GM23338 (cell line): ENCODE measurements at regions not wholly inside any gene's neighbourhood (a gene's known extent, or its start where the extent isn't known, plus 50 kb on each side); places are given as distances from the start of the nearest gene placed in this dataset.

Experiments
- EZH2 ChIP-seq: fragments of 200-600 bp; sonication (generic); IDR thresholded peaks from one replicate; pipeline ENCODE4 v1.8.0; 2017; ENCODE audit warnings: antibody characterized with exemption, mild to moderate bottlenecking, low read depth; ENCODE audit not compliant: unreplicated experiment
- EZH2phosphoT487 ChIP-seq: fragments of 200-600 bp; sonication (generic); IDR thresholded peaks from one replicate; pipeline ENCODE4 v1.8.1; 2018; ENCODE audit warnings: antibody characterized with exemption; ENCODE audit not compliant: unreplicated experiment
- NANOG ChIP-seq: IDR thresholded peaks from 2 replicates; pipeline ENCODE4 v1.6.1; 2016; ENCODE audit warnings: antibody characterized with exemption, borderline replicate concordance
- POLR2AphosphoS5 ChIP-seq: IDR thresholded peaks from 2 replicates; pipeline ENCODE4 v1.6.1; 2016; ENCODE audit warnings: antibody characterized with exemption, low read depth
- ZNF114 ChIP-seq: fragments of 250-450 bp; sonication (Bioruptor Pico); IDR thresholded peaks from 2 replicates; pipeline ENCODE4 v1.5.0; 2020; ENCODE audit warnings: mild to moderate bottlenecking, moderate library complexity
- ZNF331 ChIP-seq: fragments of 250-450 bp; sonication (Bioruptor Pico); IDR thresholded peaks from 2 replicates; pipeline ENCODE4 v1.5.0; 2020; ENCODE audit warnings: low read depth, mild to moderate bottlenecking, moderate library complexity
- TF ChIP-seq, protein P1 (sequence below), 2 experiments: fragments of 200-600 bp in 1 of 2; sonication (generic) in 1 of 2; conservative IDR thresholded peaks; 2 replicates each; pipeline versions ENCODE4 v1.5.1 to v1.6.1; 2016 to 2017; ENCODE audit warnings: antibody characterized with exemption in 2 of 2, low read depth in 2 of 2, mild to moderate bottlenecking in 2 of 2, moderate library complexity in 1 of 2
- TF ChIP-seq, protein P2 (sequence below): IDR thresholded peaks from one replicate; pipeline ENCODE4 v1.6.1; 2018; ENCODE audit warnings: antibody characterized with exemption; ENCODE audit not compliant: unreplicated experiment
- TF ChIP-seq, protein P3 (sequence below): fragments of 250-450 bp; sonication (Bioruptor Pico); IDR thresholded peaks from 2 replicates; pipeline ENCODE4 v1.5.0; 2020; ENCODE audit warnings: mild to moderate bottlenecking, moderate library complexity

DNA sequence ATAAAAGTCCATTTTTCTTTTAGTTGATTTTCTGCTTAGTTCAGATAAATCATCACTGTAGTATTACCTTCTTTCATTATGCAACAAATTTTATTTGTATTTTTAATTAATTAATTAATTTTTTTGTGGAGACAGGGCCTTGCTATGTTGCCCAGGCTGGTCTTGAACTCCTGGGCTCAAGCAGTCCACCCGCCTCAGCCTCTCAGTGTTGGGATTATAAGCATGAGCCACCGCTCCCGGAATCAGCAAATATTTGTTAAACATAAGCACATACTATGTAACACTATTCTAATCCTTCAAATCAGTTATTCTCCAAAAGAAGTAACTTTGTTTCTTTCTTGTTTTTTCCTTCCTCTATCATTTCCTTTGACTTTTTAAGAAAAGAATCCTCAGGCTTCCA is 584.8 kb upstream of the ANKRD30A start:
- TF ChIP-seq NANOG (no peak), EZH2 (no peak), ZNF331 (no peak), POLR2AphosphoS5 (no peak), EZH2phosphoT487 (no peak), ZNF114 (CRISPR knock-in tag) (no peak)
- TF ChIP-seq, protein P1, sequence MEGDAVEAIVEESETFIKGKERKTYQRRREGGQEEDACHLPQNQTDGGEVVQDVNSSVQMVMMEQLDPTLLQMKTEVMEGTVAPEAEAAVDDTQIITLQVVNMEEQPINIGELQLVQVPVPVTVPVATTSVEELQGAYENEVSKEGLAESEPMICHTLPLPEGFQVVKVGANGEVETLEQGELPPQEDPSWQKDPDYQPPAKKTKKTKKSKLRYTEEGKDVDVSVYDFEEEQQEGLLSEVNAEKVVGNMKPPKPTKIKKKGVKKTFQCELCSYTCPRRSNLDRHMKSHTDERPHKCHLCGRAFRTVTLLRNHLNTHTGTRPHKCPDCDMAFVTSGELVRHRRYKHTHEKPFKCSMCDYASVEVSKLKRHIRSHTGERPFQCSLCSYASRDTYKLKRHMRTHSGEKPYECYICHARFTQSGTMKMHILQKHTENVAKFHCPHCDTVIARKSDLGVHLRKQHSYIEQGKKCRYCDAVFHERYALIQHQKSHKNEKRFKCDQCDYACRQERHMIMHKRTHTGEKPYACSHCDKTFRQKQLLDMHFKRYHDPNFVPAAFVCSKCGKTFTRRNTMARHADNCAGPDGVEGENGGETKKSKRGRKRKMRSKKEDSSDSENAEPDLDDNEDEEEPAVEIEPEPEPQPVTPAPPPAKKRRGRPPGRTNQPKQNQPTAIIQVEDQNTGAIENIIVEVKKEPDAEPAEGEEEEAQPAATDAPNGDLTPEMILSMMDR (conservative IDR thresholded peaks at IDR 0.05; ENCODE audit: low read depth in 2 of 2) = no peak
- TF ChIP-seq, protein P2, sequence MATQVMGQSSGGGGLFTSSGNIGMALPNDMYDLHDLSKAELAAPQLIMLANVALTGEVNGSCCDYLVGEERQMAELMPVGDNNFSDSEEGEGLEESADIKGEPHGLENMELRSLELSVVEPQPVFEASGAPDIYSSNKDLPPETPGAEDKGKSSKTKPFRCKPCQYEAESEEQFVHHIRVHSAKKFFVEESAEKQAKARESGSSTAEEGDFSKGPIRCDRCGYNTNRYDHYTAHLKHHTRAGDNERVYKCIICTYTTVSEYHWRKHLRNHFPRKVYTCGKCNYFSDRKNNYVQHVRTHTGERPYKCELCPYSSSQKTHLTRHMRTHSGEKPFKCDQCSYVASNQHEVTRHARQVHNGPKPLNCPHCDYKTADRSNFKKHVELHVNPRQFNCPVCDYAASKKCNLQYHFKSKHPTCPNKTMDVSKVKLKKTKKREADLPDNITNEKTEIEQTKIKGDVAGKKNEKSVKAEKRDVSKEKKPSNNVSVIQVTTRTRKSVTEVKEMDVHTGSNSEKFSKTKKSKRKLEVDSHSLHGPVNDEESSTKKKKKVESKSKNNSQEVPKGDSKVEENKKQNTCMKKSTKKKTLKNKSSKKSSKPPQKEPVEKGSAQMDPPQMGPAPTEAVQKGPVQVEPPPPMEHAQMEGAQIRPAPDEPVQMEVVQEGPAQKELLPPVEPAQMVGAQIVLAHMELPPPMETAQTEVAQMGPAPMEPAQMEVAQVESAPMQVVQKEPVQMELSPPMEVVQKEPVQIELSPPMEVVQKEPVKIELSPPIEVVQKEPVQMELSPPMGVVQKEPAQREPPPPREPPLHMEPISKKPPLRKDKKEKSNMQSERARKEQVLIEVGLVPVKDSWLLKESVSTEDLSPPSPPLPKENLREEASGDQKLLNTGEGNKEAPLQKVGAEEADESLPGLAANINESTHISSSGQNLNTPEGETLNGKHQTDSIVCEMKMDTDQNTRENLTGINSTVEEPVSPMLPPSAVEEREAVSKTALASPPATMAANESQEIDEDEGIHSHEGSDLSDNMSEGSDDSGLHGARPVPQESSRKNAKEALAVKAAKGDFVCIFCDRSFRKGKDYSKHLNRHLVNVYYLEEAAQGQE = no peak
- TF ChIP-seq, protein P3, sequence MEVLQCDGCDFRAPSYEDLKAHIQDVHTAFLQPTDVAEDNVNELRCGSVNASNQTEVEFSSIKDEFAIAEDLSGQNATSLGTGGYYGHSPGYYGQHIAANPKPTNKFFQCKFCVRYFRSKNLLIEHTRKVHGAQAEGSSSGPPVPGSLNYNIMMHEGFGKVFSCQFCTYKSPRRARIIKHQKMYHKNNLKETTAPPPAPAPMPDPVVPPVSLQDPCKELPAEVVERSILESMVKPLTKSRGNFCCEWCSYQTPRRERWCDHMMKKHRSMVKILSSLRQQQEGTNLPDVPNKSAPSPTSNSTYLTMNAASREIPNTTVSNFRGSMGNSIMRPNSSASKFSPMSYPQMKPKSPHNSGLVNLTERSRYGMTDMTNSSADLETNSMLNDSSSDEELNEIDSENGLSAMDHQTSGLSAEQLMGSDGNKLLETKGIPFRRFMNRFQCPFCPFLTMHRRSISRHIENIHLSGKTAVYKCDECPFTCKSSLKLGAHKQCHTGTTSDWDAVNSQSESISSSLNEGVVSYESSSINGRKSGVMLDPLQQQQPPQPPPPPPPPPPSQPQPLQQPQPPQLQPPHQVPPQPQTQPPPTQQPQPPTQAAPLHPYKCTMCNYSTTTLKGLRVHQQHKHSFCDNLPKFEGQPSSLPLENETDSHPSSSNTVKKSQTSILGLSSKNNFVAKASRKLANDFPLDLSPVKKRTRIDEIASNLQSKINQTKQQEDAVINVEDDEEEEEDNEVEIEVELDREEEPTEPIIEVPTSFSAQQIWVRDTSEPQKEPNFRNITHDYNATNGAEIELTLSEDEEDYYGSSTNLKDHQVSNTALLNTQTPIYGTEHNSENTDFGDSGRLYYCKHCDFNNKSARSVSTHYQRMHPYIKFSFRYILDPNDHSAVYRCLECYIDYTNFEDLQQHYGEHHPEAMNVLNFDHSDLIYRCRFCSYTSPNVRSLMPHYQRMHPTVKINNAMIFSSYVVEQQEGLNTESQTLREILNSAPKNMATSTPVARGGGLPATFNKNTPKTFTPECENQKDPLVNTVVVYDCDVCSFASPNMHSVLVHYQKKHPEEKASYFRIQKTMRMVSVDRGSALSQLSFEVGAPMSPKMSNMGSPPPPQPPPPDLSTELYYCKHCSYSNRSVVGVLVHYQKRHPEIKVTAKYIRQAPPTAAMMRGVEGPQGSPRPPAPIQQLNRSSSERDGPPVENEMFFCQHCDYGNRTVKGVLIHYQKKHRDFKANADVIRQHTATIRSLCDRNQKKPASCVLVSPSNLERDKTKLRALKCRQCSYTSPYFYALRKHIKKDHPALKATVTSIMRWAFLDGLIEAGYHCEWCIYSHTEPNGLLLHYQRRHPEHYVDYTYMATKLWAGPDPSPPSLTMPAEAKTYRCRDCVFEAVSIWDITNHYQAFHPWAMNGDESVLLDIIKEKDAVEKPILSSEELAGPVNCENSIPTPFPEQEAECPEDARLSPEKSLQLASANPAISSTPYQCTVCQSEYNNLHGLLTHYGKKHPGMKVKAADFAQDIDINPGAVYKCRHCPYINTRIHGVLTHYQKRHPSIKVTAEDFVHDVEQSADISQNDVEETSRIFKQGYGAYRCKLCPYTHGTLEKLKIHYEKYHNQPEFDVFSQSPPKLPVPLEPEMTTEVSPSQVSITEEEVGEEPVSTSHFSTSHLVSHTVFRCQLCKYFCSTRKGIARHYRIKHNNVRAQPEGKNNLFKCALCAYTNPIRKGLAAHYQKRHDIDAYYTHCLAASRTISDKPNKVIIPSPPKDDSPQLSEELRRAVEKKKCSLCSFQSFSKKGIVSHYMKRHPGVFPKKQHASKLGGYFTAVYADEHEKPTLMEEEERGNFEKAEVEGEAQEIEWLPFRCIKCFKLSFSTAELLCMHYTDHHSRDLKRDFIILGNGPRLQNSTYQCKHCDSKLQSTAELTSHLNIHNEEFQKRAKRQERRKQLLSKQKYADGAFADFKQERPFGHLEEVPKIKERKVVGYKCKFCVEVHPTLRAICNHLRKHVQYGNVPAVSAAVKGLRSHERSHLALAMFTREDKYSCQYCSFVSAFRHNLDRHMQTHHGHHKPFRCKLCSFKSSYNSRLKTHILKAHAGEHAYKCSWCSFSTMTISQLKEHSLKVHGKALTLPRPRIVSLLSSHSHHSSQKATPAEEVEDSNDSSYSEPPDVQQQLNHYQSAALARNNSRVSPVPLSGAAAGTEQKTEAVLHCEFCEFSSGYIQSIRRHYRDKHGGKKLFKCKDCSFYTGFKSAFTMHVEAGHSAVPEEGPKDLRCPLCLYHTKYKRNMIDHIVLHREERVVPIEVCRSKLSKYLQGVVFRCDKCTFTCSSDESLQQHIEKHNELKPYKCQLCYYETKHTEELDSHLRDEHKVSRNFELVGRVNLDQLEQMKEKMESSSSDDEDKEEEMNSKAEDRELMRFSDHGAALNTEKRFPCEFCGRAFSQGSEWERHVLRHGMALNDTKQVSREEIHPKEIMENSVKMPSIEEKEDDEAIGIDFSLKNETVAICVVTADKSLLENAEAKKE = no peak
